Kidney (tissue), 13 donors: ENCODE measurements at regions not wholly inside any gene's neighbourhood (a gene's known extent, or its start where the extent isn't known, plus 50 kb on each side); places are given as distances from the start of the nearest gene placed in this dataset.

ENCODE experiments used
- DNase-seq, 5 donors: peaks; one replicate each; pipeline ENCODE4 v3.0.0-alpha.2; 2013 to 2020
- FAIRE-seq: peaks from 2 replicates; lab custom pipeline; 2012; peaks lifted over from hg19 to GRCh38; lab: Jason Lieb, UNC
- H3K27ac ChIP-seq, 2 donors: one replicate each; pipeline ENCODE4 v1.7.0; 2013; ENCODE audit warnings: low read depth in 2 of 2, low read length in 2 of 2, inconsistent platforms in 1 of 2
- H3K27me3 ChIP-seq: one replicate; pipeline ENCODE4 v1.7.1; 2013; ENCODE audit warnings: low read length, inconsistent platforms; ENCODE audit not compliant: control insufficient read depth, insufficient read depth
- H3K36me3 ChIP-seq, 3 donors: one replicate each; pipeline versions ENCODE4 v1.7.0 to v1.7.1; 2013; ENCODE audit warnings: low read length in 3 of 3, control low read depth in 1 of 3, inconsistent platforms in 1 of 3; ENCODE audit not compliant: insufficient read depth in 3 of 3, control insufficient read depth in 2 of 3
- H3K4me1 ChIP-seq, 3 donors: one replicate each; pipeline versions ENCODE4 v1.7.0 to v1.7.1; 2013; ENCODE audit warnings: low read length in 3 of 3, inconsistent platforms in 1 of 3, low read depth in 1 of 3; ENCODE audit not compliant: control insufficient read depth in 2 of 3, insufficient read depth in 2 of 3
- H3K4me3 ChIP-seq, 3 donors: one replicate each; pipeline versions ENCODE4 v1.7.0 to v1.8.1; 2013; ENCODE audit warnings: low read length in 3 of 3, control low read depth in 1 of 3, inconsistent platforms in 1 of 3
- H3K9ac ChIP-seq, 3 donors: one replicate each; pipeline versions ENCODE4 v1.7.0 to v1.7.1; 2013; ENCODE audit warnings: low read length in 3 of 3, control low read depth in 1 of 3, inconsistent platforms in 1 of 3
- H3K9me3 ChIP-seq, 3 donors: one replicate each; pipeline versions ENCODE4 v1.7.0 to v1.7.1; 2013; ENCODE audit warnings: low read length in 3 of 3, control low read depth in 1 of 3, inconsistent platforms in 1 of 3; ENCODE audit not compliant: control insufficient read depth in 2 of 3, insufficient read depth in 1 of 3
- CTCF ChIP-seq: IDR thresholded peaks from 3 replicates; pipeline ENCODE4 v1.5.1; 2012; ENCODE audit warnings: mild to moderate bottlenecking, moderate library complexity, borderline replicate concordance; ENCODE audit not compliant: insufficient read depth; ENCODE audit errors: extremely low read depth
- intact Hi-C: fragments of 100-400 bp; cut with DNase I; formaldehyde crosslinking; loops from one replicate; pipeline ENCODE4 v1.11.1; 2022
- donor health status: control.
- donor health status: control.
- donor health status: control.
- donor health status: control.
- donor health status: control.
- donor health status: DM: yes; HTN: yes; CAD: no.
- donor health status: Normal renal cell carcinoma (clear cell type).

- DNase-seq (no peak), FAIRE-seq (no peak)
- intact Hi-C loops = no loop called here
- H3K4me3 ChIP-seq = no peak overlapping the region
- H3K9ac ChIP-seq = no peak overlapping the region
- no peaks in the 10 kb centered on the region for H3K27me3 ChIP-seq
- H3K36me3 ChIP-seq = no peaks in the 10 kb centered on the region
- no peak overlapping the region for H3K27ac ChIP-seq
- H3K4me1 ChIP-seq = peaks cover 0 to 6% (median 0%) of the 10 kb centered on the region in 3 donors
- no peaks in the 10 kb centered on the region for H3K9me3 ChIP-seq
- no peak for TF ChIP-seq CTCF
Observed at GRCh38 chr3:72572489-72573007, 275.7 kb downstream of the SHQ1 start.

DNA sequence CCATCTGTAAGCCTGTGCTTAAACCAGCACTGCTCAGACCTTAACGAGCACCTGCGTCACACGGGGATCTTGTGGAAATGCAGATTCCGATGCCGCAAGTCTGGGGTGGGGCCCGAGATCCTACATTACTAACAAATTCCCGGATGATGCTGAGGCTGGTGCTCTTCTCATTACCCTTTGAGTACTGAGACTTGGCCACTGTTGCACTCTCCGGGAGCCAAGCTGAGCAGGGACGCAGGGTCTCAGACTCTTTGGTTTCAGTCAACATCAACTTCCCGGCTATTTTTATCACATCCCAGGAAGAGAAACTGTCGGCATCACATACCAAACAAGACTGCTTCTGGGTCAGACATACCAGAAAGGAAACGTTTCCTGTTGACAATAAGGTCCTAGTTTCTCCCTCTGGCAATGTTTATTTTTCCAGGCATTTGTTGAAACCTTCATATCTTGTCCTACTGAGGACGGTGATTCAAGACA, 276.6 kb downstream of the SHQ1 start:
- Histone ChIP-seq H3K4me1 (peaks cover 0 to 7% (median 0%) of the 10 kb centered on the region in 3 donors), H3K36me3 (no peaks in the 10 kb centered on the region), H3K27ac (no peak overlapping the region), H3K9ac (no peak overlapping the region), H3K9me3 (no peaks in the 10 kb centered on the region), H3K27me3 (no peaks in the 10 kb centered on the region), H3K4me3 (no peak overlapping the region)
- FAIRE-seq = no peak
- intact Hi-C loops = no loop called here
- DNase-seq = no peak
- TF ChIP-seq CTCF = no peak

DNA sequence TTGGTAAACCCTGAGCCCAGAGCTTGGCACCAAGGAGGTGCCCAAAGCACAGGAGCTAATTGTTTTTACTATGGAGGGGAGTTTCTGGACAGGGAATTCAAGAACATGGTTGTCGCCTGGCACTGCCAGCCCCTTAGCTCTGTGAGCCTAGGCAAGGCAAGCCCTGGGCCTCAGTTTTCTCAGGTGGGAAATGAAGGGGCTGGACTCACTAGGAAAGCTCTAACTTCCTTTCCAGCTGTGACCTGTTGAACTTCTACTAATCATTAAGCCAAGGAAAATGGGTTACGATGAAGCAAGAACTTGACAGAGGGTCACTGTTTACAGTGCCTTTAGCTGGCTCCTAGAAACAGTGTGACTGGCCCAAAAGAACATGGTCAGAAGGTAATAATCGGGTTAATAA, 277.2 kb downstream of the SHQ1 start:
- intact Hi-C loops = no loop called here
- Histone ChIP-seq H3K36me3 (no peaks in the 10 kb centered on the region), H3K4me3 (no peak overlapping the region), H3K27me3 (no peaks in the 10 kb centered on the region), H3K9ac (no peak overlapping the region), H3K27ac (no peak overlapping the region), H3K9me3 (no peaks in the 10 kb centered on the region), H3K4me1 (peaks cover 0 to 7% (median 0%) of the 10 kb centered on the region in 3 donors)
- DNase-seq = peak in 2 of 5 donors; percentile 55 to 62
- FAIRE-seq = no peak
- no peak for TF ChIP-seq CTCF
